ENCODE measurements at regions not wholly inside any gene's neighbourhood (a gene's known extent, or its start where the extent isn't known, plus 50 kb on each side); places are given as distances from the start of the nearest gene placed in this dataset.
"Not testable (repeated sequence)": the region's sequence is repeated elsewhere in the genome, so short reads cannot be mapped to it uniquely, and the experiment has no call there.

- Histone ChIP-seq H3K27me3 (ENCODE audit: control insufficient read depth, insufficient read depth, low read length) (no peaks in the 10 kb centered on the region), H3K36me3 (ENCODE audit: control insufficient read depth, insufficient read depth, low read length) (no peaks in the 10 kb centered on the region), H3K4me1 (ENCODE audit: control insufficient read depth, insufficient read depth, low read length) (no peaks in the 10 kb centered on the region), H3K27ac (ENCODE audit: low read depth, low read length) (no peak overlapping the region), H3K9me3 (ENCODE audit: control insufficient read depth, insufficient read depth, low read length) (no peaks in the 10 kb centered on the region), H3K4me3 (ENCODE audit: low read depth, low read length) (no peak overlapping the region)
- DNase-seq (ENCODE audit: low read depth in 4 of 6, low spot score in 6 of 6): no peak
- WGBS (ENCODE audit: insufficient coverage): 75% methylated on average over 2 of the region's 3 CpGs
Observed at GRCh38 chr12:25615119-25615518, 62.0 kb upstream of the LMNTD1 start.

GRCh38 chr12:25616286-25616685, 63.2 kb upstream of the LMNTD1 start:
- H3K36me3 ChIP-seq (ENCODE audit: control insufficient read depth, insufficient read depth, low read length): no peaks in the 10 kb centered on the region
- H3K4me3 ChIP-seq (ENCODE audit: low read depth, low read length): no peak overlapping the region
- H3K27ac ChIP-seq (ENCODE audit: low read depth, low read length): no peak overlapping the region
- H3K27me3 ChIP-seq (ENCODE audit: control insufficient read depth, insufficient read depth, low read length): no peaks in the 10 kb centered on the region
- no peaks in the 10 kb centered on the region for H3K9me3 ChIP-seq (ENCODE audit: control insufficient read depth, insufficient read depth, low read length)
- WGBS (ENCODE audit: insufficient coverage): no CpG with 5 or more reads among the region's 1 CpG
- DNase-seq (ENCODE audit: low read depth in 4 of 6, low spot score in 6 of 6): no peak
- H3K4me1 ChIP-seq (ENCODE audit: control insufficient read depth, insufficient read depth, low read length): no peaks in the 10 kb centered on the region

GRCh38 chr12:25617991-25618390, 64.9 kb upstream of the LMNTD1 start:
- Histone ChIP-seq H3K27ac (ENCODE audit: low read depth, low read length) (no peak overlapping the region), H3K9me3 (ENCODE audit: control insufficient read depth, insufficient read depth, low read length) (no peaks in the 10 kb centered on the region), H3K36me3 (ENCODE audit: control insufficient read depth, insufficient read depth, low read length) (no peaks in the 10 kb centered on the region), H3K4me1 (ENCODE audit: control insufficient read depth, insufficient read depth, low read length) (no peaks in the 10 kb centered on the region), H3K4me3 (ENCODE audit: low read depth, low read length) (no peak overlapping the region), H3K27me3 (ENCODE audit: control insufficient read depth, insufficient read depth, low read length) (no peaks in the 10 kb centered on the region)
- no peak for DNase-seq (ENCODE audit: low read depth in 4 of 6, low spot score in 6 of 6)
- 50% methylated on average over 1 of the region's 1 CpG for WGBS (ENCODE audit: insufficient coverage)

- Histone ChIP-seq H3K36me3 (ENCODE audit: control insufficient read depth, insufficient read depth, low read length) (no peaks in the 10 kb centered on the region), H3K4me1 (ENCODE audit: control insufficient read depth, insufficient read depth, low read length) (no peaks in the 10 kb centered on the region), H3K27me3 (ENCODE audit: control insufficient read depth, insufficient read depth, low read length) (no peaks in the 10 kb centered on the region), H3K9me3 (ENCODE audit: control insufficient read depth, insufficient read depth, low read length) (no peaks in the 10 kb centered on the region), H3K27ac (ENCODE audit: low read depth, low read length) (no peak overlapping the region), H3K4me3 (ENCODE audit: low read depth, low read length) (no peak overlapping the region)
- WGBS (ENCODE audit: insufficient coverage): 100% methylated on average over 1 of the region's 1 CpG
- no peak for DNase-seq (ENCODE audit: low read depth in 4 of 6, low spot score in 6 of 6)
Observed at GRCh38 chr12:25623816-25624215, 70.7 kb upstream of the LMNTD1 start.

GRCh38 chr12:25625146-25625545, 72.1 kb upstream of the LMNTD1 start:
- H3K36me3 ChIP-seq (ENCODE audit: control insufficient read depth, insufficient read depth, low read length): no peaks in the 10 kb centered on the region
- DNase-seq (ENCODE audit: low read depth in 4 of 6, low spot score in 6 of 6): no peak
- no peak overlapping the region for H3K27ac ChIP-seq (ENCODE audit: low read depth, low read length)
- H3K4me1 ChIP-seq (ENCODE audit: control insufficient read depth, insufficient read depth, low read length): no peaks in the 10 kb centered on the region
- no peaks in the 10 kb centered on the region for H3K27me3 ChIP-seq (ENCODE audit: control insufficient read depth, insufficient read depth, low read length)
- WGBS (ENCODE audit: insufficient coverage): no CpG with 5 or more reads among the region's 2 CpGs
- no peaks in the 10 kb centered on the region for H3K9me3 ChIP-seq (ENCODE audit: control insufficient read depth, insufficient read depth, low read length)
- H3K4me3 ChIP-seq (ENCODE audit: low read depth, low read length): no peak overlapping the region

GRCh38 chr12:25629341-25629740, 76.3 kb upstream of the LMNTD1 start:
- DNase-seq (ENCODE audit: low read depth in 4 of 6, low spot score in 6 of 6): no peak
- WGBS (ENCODE audit: insufficient coverage): 50% methylated on average over 1 of the region's 3 CpGs

GRCh38 chr12:25630735-25631515, 77.8 kb upstream of the LMNTD1 start:
- H3K36me3 ChIP-seq (ENCODE audit: control insufficient read depth, insufficient read depth, low read length); H3K27me3 ChIP-seq (ENCODE audit: control insufficient read depth, insufficient read depth, low read length); H3K9me3 ChIP-seq (ENCODE audit: control insufficient read depth, insufficient read depth, low read length); DNase-seq (ENCODE audit: low read depth in 4 of 6, low spot score in 6 of 6); H3K4me3 ChIP-seq (ENCODE audit: low read depth, low read length); H3K4me1 ChIP-seq (ENCODE audit: control insufficient read depth, insufficient read depth, low read length); H3K27ac ChIP-seq (ENCODE audit: low read depth, low read length): not testable (repeated sequence)
- 90% methylated on average over 11 of the region's 11 CpGs for WGBS (ENCODE audit: insufficient coverage)

More at GRCh38 chr12:25629341-25629740, 76.3 kb upstream of the LMNTD1 start:
- Histone ChIP-seq H3K27ac (ENCODE audit: low read depth, low read length) (no peak overlapping the region), H3K4me1 (ENCODE audit: control insufficient read depth, insufficient read depth, low read length) (no peaks in the 10 kb centered on the region), H3K36me3 (ENCODE audit: control insufficient read depth, insufficient read depth, low read length) (no peaks in the 10 kb centered on the region), H3K27me3 (ENCODE audit: control insufficient read depth, insufficient read depth, low read length) (no peaks in the 10 kb centered on the region), H3K9me3 (ENCODE audit: control insufficient read depth, insufficient read depth, low read length) (no peaks in the 10 kb centered on the region), H3K4me3 (ENCODE audit: low read depth, low read length) (no peak overlapping the region)

GRCh38 chr12:25633149-25633548, 80.1 kb upstream of the LMNTD1 start:
- WGBS (ENCODE audit: insufficient coverage): no CpG with 5 or more reads among the region's 1 CpG
- H3K9me3 ChIP-seq (ENCODE audit: control insufficient read depth, insufficient read depth, low read length); H3K27me3 ChIP-seq (ENCODE audit: control insufficient read depth, insufficient read depth, low read length); H3K4me3 ChIP-seq (ENCODE audit: low read depth, low read length); DNase-seq (ENCODE audit: low read depth in 4 of 6, low spot score in 6 of 6); H3K4me1 ChIP-seq (ENCODE audit: control insufficient read depth, insufficient read depth, low read length); H3K27ac ChIP-seq (ENCODE audit: low read depth, low read length); H3K36me3 ChIP-seq (ENCODE audit: control insufficient read depth, insufficient read depth, low read length): not testable (repeated sequence)

- no peaks in the 10 kb centered on the region for H3K36me3 ChIP-seq (ENCODE audit: control insufficient read depth, insufficient read depth, low read length)
- no peaks in the 10 kb centered on the region for H3K27me3 ChIP-seq (ENCODE audit: control insufficient read depth, insufficient read depth, low read length)
- no peaks in the 10 kb centered on the region for H3K9me3 ChIP-seq (ENCODE audit: control insufficient read depth, insufficient read depth, low read length)
- DNase-seq (ENCODE audit: low read depth in 4 of 6, low spot score in 6 of 6): no peak
- H3K4me3 ChIP-seq (ENCODE audit: low read depth, low read length): no peak overlapping the region
- H3K27ac ChIP-seq (ENCODE audit: low read depth, low read length): no peak overlapping the region
- no peaks in the 10 kb centered on the region for H3K4me1 ChIP-seq (ENCODE audit: control insufficient read depth, insufficient read depth, low read length)
Observed at GRCh38 chr12:25637752-25638151, 84.7 kb upstream of the LMNTD1 start.

- Histone ChIP-seq H3K4me3 (ENCODE audit: low read depth, low read length) (no peak overlapping the region), H3K27ac (ENCODE audit: low read depth, low read length) (no peak overlapping the region), H3K4me1 (ENCODE audit: control insufficient read depth, insufficient read depth, low read length) (no peaks in the 10 kb centered on the region), H3K27me3 (ENCODE audit: control insufficient read depth, insufficient read depth, low read length) (no peaks in the 10 kb centered on the region), H3K9me3 (ENCODE audit: control insufficient read depth, insufficient read depth, low read length) (no peaks in the 10 kb centered on the region), H3K36me3 (ENCODE audit: control insufficient read depth, insufficient read depth, low read length) (no peaks in the 10 kb centered on the region)
- no CpG with 5 or more reads among the region's 5 CpGs for WGBS (ENCODE audit: insufficient coverage)
- no peak for DNase-seq (ENCODE audit: low read depth in 4 of 6, low spot score in 6 of 6)
Observed at GRCh38 chr12:25639406-25639805, 86.3 kb upstream of the LMNTD1 start.
